UCSD-AML1 (cell line): ENCODE measurements at regions not wholly inside any gene's neighbourhood (a gene's known extent, or its start where the extent isn't known, plus 50 kb on each side); places are given as distances from the start of the nearest gene placed in this dataset.
"Not testable (repeated sequence)": the region's sequence is repeated elsewhere in the genome, so short reads cannot be mapped to it uniquely, and the experiment has no call there.

ENCODE experiments used
- DNase-seq: peaks from one replicate; lab custom pipeline; 2025; ENCODE audit not compliant: unreplicated experiment; lab: John Stamatoyannopoulos, UW

DNA sequence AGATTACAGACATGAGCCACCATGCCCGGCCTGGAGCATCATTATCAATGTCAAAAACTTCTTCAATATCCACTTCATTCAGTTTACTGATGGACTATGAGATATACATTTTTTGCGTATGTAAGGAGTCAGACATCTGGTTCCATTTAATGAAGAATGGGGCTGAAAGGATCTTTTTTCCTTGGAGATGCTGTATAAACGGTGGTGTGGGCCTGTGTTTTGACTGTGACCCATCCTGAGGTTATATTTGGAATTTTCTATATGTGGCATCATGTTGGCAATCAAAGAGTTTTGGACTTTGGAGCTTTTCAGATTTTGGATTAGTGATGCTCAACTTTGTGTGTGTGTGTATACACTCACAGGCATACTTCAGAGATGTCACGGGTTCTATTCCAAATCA lies 85.7 kb upstream of the FBXL17 start:
- DNase-seq, result no peak

- no peak for DNase-seq
Observed at GRCh38 chr5:108461628-108462367, 79.9 kb upstream of the FBXL17 start.

GRCh38 chr5:108459769-108460168 lies 77.9 kb upstream of the FBXL17 start:
- DNase-seq, result no peak

- DNase-seq, result no peak
Observed at GRCh38 chr5:108451269-108451668, 69.4 kb upstream of the FBXL17 start.

DNA sequence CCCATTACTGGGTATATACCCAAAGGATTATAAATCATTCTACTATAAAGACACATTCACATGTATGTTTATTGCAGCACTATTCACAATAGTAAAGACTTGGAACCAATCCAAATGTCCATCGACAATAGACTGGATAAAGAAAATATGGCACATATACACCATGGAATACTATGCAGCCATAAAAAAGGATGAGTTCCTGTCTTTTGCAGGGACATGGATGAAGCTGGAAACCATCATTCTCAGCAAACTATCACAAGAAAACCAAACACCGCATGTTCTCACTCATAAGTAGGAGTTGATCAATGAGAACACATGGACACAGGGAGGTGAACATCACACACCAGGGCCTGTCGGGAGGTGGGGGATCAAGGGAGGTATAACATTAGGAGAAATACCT lies 62.2 kb upstream of the FBXL17 start:
- DNase-seq, result not testable (repeated sequence)

DNA sequence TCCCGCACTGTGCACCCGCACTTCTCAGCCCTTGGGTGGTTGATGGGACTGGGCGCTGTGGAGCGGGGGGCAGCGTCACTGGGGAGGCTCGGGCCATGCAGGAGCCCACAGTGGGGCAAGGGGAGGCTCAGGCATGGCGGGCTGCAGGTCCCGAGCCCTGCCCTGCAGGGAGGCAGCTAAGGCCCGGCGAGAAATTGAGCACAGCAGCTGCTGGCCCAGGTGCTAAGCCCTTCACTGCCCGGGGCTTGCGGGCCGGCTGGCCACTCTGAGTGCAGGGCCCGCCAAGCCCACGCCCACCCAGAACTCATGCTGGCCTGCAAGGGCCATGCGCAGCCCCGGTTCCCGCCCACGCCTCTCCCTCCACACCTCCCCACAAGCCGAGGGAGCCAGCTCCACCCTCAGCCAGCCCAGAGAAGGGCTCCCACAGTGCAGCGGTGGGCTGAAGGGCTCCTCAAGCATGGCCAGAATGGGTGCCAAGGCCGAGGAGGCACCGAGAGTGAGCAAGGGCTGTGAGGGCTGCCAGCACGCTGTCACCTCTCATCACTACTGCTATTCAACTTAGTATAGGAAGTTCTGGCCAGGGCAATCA lies 60.3 kb upstream of the FBXL17 start:
- DNase-seq, result not testable (repeated sequence)

GRCh38 chr5:108437425-108437824 lies 55.5 kb upstream of the FBXL17 start:
- no peak for DNase-seq

- DNase-seq, result no peak
Observed at GRCh38 chr5:108436696-108437095, 54.8 kb upstream of the FBXL17 start.

DNA sequence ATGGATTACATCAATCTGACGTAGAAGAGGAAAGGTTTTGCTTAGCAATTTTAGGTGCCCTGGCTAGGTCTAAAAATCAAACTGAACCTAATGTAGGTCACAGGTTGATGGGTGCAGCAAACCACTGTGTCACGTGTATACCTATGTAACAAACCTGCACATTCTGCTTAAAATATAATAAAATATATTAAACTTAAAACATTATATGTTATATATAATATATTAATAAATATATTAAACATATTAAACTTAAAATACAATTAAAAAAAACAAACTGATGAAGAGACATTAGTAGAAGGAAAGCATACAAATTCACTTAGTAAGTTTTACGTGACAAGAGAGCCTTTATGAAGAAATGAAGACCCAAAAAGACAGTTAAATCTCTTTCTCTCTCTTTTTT lies 51.7 kb upstream of the FBXL17 start:
- no peak for DNase-seq

DNA sequence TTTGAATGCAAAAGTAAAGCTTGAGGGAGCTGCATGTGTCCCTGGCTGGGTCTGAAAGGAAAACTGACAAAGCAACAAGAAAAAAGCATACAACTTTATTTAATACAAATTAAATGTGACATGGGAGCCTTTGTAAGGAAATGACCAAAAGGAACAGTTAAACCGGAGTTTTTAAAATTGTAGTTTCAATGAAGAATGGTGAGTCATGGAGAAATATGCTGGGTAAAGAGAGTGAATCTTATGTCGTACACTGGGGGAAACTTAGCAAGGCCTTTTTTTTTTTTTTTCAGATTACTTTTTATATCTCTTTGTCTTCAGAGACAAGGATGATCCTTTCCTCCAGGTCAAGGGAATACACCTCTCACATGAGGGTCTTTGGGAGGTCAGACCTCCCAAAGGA lies 50.1 kb upstream of the FBXL17 start:
- no peak for DNase-seq
